Panc1 (cell line): ENCODE measurements at regions not wholly inside any gene's neighbourhood (a gene's known extent, or its start where the extent isn't known, plus 50 kb on each side); places are given as distances from the start of the nearest gene placed in this dataset.

Experiments
- ATAC-seq: fragments of 200-7000 bp; cut with Tn5 transposase; 2 replicates; pipeline ENCODE4 v1.9.1; 2020; ENCODE audit warnings: mild to moderate bottlenecking, moderate library complexity
- BruUV-seq: library from RNA; stranded (reverse); fragments of 400-500 nt; replicated peaks from 2 replicates; lab custom pipeline; 2021; lab: Mats Ljungman, UMichigan
- CTCF ChIA-PET: fragments of 300-600 bp; sonication (Branson Sonifier 250); formaldehyde crosslinking; loops from one replicate; lab custom pipeline; 2022; ENCODE audit warnings: antibody characterized with exemption; lab: Charles Lee
- POLR2A ChIA-PET: fragments of 300-600 bp; sonication (Branson Sonifier 250); formaldehyde crosslinking; loops from one replicate; lab custom pipeline; 2022; ENCODE audit warnings: antibody characterized with exemption; lab: Charles Lee
- DNase-seq: peaks from one replicate; pipeline ENCODE4 v3.0.0-alpha.2; 2010; ENCODE audit warnings: low read depth, low spot score
- H3K27ac ChIP-seq: 2 replicates; pipeline ENCODE4 v1.5.1; 2011; ENCODE audit warnings: mild to moderate bottlenecking, low read length, inconsistent platforms
- H3K27me3 ChIP-seq: fragments of 200-500 bp; sonication (Bioruptor generic); 2 replicates; pipeline ENCODE4 v1.6.0; 2014; ENCODE audit warnings: low read length, inconsistent platforms; ENCODE audit not compliant: control insufficient read depth, insufficient read depth
- H3K36me3 ChIP-seq: fragments of 200-500 bp; sonication (Bioruptor generic); 2 replicates; pipeline ENCODE4 v1.5.1; 2014; ENCODE audit warnings: inconsistent platforms, mild to moderate bottlenecking, low read length, moderate library complexity; ENCODE audit not compliant: control insufficient read depth, insufficient read depth
- H3K4me1 ChIP-seq: 2 replicates; pipeline ENCODE4 v1.5.1; 2011; ENCODE audit warnings: inconsistent platforms, mild to moderate bottlenecking, low read length, moderate library complexity; ENCODE audit not compliant: control insufficient read depth, insufficient read depth
- H3K4me3 ChIP-seq, 2 experiments: 2 replicates each; pipeline ENCODE4 v1.5.1; 2011 to 2012; ENCODE audit warnings: low read depth in 2 of 2, low read length in 2 of 2, mild to moderate bottlenecking in 2 of 2, inconsistent platforms in 1 of 2, moderate library complexity in 1 of 2
- H3K9me3 ChIP-seq: fragments of 200-500 bp; sonication (Bioruptor generic); 2 replicates; pipeline ENCODE4 v1.5.1; 2014; ENCODE audit warnings: low read depth, mild to moderate bottlenecking, inconsistent platforms, low read length, moderate library complexity; ENCODE audit not compliant: control insufficient read depth, insufficient read depth
- CTCF ChIP-seq: fragments of 450-650 bp; IDR thresholded peaks from 2 replicates; pipeline ENCODE4 v1.5.1; 2017; ENCODE audit warnings: mild to moderate bottlenecking
- POLR2AphosphoS5 ChIP-seq: IDR thresholded peaks from 2 replicates; pipeline ENCODE4 v1.6.1; 2012; ENCODE audit warnings: mild to moderate bottlenecking, low read depth, low read length, moderate library complexity
- SIN3A ChIP-seq: IDR thresholded peaks from 2 replicates; pipeline ENCODE4 v1.6.1; 2012; ENCODE audit warnings: low read depth, mild to moderate bottlenecking, low read length, moderate library complexity, borderline replicate concordance; ENCODE audit not compliant: insufficient read depth
- TCF7L2 ChIP-seq: IDR thresholded peaks from 2 replicates; pipeline ENCODE4 v1.6.1; 2011; ENCODE audit warnings: mild to moderate bottlenecking, low read depth, low read length, inconsistent platforms
- in situ Hi-C: cut with HindIII; loops from 2 replicates; pipeline ENCODE4 v1.10.0; 2016; ENCODE audit warnings: low sequenced_read_pairs, low pct_unique_long_range_greater_than_20kb
- intact Hi-C: fragments of 100-400 bp; cut with micrococcal nuclease; formaldehyde crosslinking; loops from one replicate; pipeline ENCODE4 v1.10.0; 2022; ENCODE audit not compliant: unreplicated experiment
- TF ChIP-seq, protein P1 (sequence below), 2 experiments: IDR thresholded peaks; 2 replicates each; pipeline ENCODE4 v1.6.1; 2011 to 2012; ENCODE audit warnings: low read depth in 2 of 2, control low read depth in 1 of 2, low read length in 1 of 2, mild to moderate bottlenecking in 1 of 2, moderate library complexity in 1 of 2; ENCODE audit not compliant: insufficient read depth in 1 of 2

DNA sequence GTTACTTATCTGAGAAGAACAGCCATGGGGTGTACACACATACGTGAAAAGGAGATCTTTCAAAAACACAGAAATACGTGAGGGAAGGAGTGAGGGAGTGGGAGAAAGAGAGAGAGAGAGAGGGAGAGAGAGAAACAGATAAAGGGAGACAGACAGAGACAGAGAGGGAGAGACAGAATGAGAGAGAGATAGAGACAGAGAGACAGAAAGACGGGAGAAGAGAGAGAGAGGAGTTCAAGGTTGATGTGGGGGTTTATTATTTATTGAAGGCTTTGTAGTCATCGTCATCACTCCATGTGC, 64.0 kb downstream of the CHST2 start:
- DNase-seq, result no peak
- ChIA-PET CTCF (no interaction called here), POLR2A (no interaction called here)
- no peak overlapping the region for H3K4me3 ChIP-seq
- intact Hi-C loops (no loop called here), in situ Hi-C loops (no loop called here)
- H3K4me1 ChIP-seq, result no peaks in the 10 kb centered on the region
- BruUV-seq, result no TSS peak
- H3K27ac ChIP-seq, result no peak overlapping the region
- no peaks in the 10 kb centered on the region for H3K9me3 ChIP-seq
- ATAC-seq, result no peak
- TF ChIP-seq POLR2AphosphoS5 (no peak), CTCF (no peak), SIN3A (no peak), TCF7L2 (no peak)
- TF ChIP-seq, protein P1, sequence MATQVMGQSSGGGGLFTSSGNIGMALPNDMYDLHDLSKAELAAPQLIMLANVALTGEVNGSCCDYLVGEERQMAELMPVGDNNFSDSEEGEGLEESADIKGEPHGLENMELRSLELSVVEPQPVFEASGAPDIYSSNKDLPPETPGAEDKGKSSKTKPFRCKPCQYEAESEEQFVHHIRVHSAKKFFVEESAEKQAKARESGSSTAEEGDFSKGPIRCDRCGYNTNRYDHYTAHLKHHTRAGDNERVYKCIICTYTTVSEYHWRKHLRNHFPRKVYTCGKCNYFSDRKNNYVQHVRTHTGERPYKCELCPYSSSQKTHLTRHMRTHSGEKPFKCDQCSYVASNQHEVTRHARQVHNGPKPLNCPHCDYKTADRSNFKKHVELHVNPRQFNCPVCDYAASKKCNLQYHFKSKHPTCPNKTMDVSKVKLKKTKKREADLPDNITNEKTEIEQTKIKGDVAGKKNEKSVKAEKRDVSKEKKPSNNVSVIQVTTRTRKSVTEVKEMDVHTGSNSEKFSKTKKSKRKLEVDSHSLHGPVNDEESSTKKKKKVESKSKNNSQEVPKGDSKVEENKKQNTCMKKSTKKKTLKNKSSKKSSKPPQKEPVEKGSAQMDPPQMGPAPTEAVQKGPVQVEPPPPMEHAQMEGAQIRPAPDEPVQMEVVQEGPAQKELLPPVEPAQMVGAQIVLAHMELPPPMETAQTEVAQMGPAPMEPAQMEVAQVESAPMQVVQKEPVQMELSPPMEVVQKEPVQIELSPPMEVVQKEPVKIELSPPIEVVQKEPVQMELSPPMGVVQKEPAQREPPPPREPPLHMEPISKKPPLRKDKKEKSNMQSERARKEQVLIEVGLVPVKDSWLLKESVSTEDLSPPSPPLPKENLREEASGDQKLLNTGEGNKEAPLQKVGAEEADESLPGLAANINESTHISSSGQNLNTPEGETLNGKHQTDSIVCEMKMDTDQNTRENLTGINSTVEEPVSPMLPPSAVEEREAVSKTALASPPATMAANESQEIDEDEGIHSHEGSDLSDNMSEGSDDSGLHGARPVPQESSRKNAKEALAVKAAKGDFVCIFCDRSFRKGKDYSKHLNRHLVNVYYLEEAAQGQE (IDR thresholded peaks at IDR 0.05; ENCODE audit: insufficient read depth in 1 of 2, low read depth in 2 of 2, low read length in 1 of 2), result no peak
- H3K27me3 ChIP-seq, result no peaks in the 10 kb centered on the region
- H3K36me3 ChIP-seq, result no peaks in the 10 kb centered on the region

DNA sequence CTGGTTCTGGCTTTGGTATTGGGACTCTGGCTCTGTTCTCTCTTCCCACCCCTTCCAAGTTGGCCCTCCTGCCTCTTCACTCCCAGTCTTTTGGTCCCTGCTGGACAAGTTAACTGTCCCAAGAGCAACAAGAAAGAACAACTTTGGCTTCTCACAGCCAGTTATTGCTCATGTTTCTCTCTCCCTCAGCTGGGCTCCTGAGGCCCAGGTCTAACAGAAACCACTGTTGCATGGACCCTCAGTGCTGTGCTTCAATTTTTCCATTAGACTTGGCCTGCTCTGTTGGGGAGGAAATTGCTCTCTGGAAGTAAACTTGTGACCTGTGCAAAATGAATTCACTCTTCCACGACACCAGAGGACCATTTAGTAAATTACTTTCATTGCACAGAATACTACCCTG, 64.5 kb downstream of the CHST2 start:
- ChIA-PET POLR2A (no interaction called here), CTCF (no interaction called here)
- H3K4me3 ChIP-seq, result no peak overlapping the region
- H3K9me3 ChIP-seq, result no peaks in the 10 kb centered on the region
- intact Hi-C loops (no loop called here), in situ Hi-C loops (no loop called here)
- TF ChIP-seq, protein P1 (IDR thresholded peaks at IDR 0.05; ENCODE audit: insufficient read depth in 1 of 2, low read depth in 2 of 2, low read length in 1 of 2), result no peak
- TF ChIP-seq POLR2AphosphoS5, result no peak
- TF ChIP-seq SIN3A, result no peak
- TF ChIP-seq TCF7L2, result no peak
- TF ChIP-seq CTCF, result no peak
- H3K4me1 ChIP-seq, result no peaks in the 10 kb centered on the region
- H3K27ac ChIP-seq, result no peak overlapping the region
- no peaks in the 10 kb centered on the region for H3K27me3 ChIP-seq
- H3K36me3 ChIP-seq, result no peaks in the 10 kb centered on the region
- no peak for DNase-seq
- ATAC-seq, result no peak
- BruUV-seq, result no TSS peak
